ENCODE measurements at regions not wholly inside any gene's neighbourhood (a gene's known extent, or its start where the extent isn't known, plus 50 kb on each side); places are given as distances from the start of the nearest gene placed in this dataset.
A peak's percentile ranks its signal among the peaks of the same experiment; 100 is the strongest.

DNA sequence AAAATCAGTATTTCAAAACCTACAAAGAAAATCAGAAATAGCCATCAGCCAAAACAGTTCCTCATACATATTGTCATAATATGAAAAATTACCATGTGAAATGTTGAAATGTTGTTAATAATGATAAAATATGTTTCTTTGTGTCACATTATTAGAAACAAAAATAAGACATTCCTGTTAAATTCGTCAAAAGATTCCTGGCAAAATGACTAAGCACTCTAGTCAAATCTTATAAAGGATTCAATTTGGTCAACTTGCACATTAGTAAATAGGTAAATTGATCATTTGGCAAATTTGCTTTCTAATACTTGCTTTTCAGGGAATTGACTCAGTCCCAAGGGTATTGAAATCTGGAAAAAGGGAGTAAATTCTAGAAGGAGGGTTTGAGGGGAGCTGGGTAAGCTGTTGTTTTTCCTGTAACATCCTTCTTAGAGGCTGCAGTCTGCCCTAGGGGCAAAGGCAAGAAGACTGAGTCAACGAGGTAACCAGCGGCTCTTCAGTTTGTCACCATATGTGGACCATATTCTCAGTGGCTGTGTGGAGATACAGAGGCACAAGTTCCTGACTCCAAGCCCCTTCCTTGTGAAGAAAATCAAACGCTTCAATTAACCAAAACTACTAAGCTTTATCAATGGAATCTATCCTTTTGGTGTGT, 482.3 kb downstream of the TNS1 start:
- Histone ChIP-seq H3K27ac (no peak overlapping the region), H3K4me2 (no peak overlapping the region), H3K4me3 (no peak overlapping the region), H3K27me3 (no peaks in the 10 kb centered on the region), H2AFZ (no peak overlapping the region), H3K9me2 (replicated peaks; ENCODE audit: insufficient read depth) (no peaks in the 10 kb centered on the region), H4K20me1 (ENCODE audit: insufficient read depth, poor library complexity, severe bottlenecking) (no peaks in the 10 kb centered on the region), H3K79me2 (no peaks in the 10 kb centered on the region), H3K9me3 (ENCODE audit: low read depth) (no peaks in the 10 kb centered on the region), H3K36me3 (replicated peaks; ENCODE audit: insufficient read depth, low read depth) (no peaks in the 10 kb centered on the region), H3K4me1 (ENCODE audit: insufficient read depth) (no peaks in the 10 kb centered on the region)
- WGBS (ENCODE audit: low lambda C conversion rate, missing lambda C conversion rate), result 94% methylated on average over 4 of the region's 4 CpGs
- TF ChIP-seq EZH2 (IDR thresholded peaks at IDR 0.05; ENCODE audit: borderline replicate concordance), result no peak
- TF ChIP-seq, protein P1, sequence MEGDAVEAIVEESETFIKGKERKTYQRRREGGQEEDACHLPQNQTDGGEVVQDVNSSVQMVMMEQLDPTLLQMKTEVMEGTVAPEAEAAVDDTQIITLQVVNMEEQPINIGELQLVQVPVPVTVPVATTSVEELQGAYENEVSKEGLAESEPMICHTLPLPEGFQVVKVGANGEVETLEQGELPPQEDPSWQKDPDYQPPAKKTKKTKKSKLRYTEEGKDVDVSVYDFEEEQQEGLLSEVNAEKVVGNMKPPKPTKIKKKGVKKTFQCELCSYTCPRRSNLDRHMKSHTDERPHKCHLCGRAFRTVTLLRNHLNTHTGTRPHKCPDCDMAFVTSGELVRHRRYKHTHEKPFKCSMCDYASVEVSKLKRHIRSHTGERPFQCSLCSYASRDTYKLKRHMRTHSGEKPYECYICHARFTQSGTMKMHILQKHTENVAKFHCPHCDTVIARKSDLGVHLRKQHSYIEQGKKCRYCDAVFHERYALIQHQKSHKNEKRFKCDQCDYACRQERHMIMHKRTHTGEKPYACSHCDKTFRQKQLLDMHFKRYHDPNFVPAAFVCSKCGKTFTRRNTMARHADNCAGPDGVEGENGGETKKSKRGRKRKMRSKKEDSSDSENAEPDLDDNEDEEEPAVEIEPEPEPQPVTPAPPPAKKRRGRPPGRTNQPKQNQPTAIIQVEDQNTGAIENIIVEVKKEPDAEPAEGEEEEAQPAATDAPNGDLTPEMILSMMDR (IDR thresholded peaks at IDR 0.05; ENCODE audit: poor library complexity), result no peak
- TF ChIP-seq EZH2phosphoT487 (IDR thresholded peaks at IDR 0.05; ENCODE audit: low read depth, severe bottlenecking, unreplicated experiment), result no peak
- no peak for DNase-seq (ENCODE audit: low spot score)

DNA sequence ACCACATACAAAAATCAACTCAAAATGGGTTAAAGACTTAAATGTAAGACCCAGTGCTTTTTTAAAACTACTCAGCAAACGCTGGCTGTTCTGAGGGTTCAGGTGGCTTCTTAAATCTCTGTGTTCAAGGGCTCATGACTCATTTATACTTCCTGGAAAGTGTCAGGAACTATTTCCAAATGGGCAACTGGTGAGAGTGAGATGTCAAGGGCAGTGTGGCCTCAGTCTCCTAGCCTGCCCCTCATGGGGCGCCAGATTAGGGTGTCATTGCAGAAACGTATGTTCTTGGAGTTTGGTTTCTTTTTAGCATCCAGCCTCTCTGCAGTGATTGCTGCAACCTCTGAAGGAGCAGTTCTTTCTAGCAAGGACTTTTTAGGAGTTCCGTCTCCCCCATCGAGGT, 485.4 kb downstream of the TNS1 start:
- Histone ChIP-seq H3K9me3 (ENCODE audit: low read depth) (no peaks in the 10 kb centered on the region), H2AFZ (no peak overlapping the region), H3K4me3 (no peak overlapping the region), H4K20me1 (ENCODE audit: insufficient read depth, poor library complexity, severe bottlenecking) (no peaks in the 10 kb centered on the region), H3K4me1 (ENCODE audit: insufficient read depth) (peaks cover 5% of the 10 kb centered on the region), H3K27me3 (no peaks in the 10 kb centered on the region), H3K79me2 (no peaks in the 10 kb centered on the region), H3K36me3 (replicated peaks; ENCODE audit: insufficient read depth, low read depth) (no peaks in the 10 kb centered on the region), H3K4me2 (no peak overlapping the region), H3K27ac (no peak overlapping the region), H3K9me2 (replicated peaks; ENCODE audit: insufficient read depth) (no peaks in the 10 kb centered on the region)
- TF ChIP-seq, protein P1 (IDR thresholded peaks at IDR 0.05; ENCODE audit: poor library complexity), result no peak
- no peak for TF ChIP-seq EZH2 (IDR thresholded peaks at IDR 0.05; ENCODE audit: borderline replicate concordance)
- TF ChIP-seq EZH2phosphoT487 (IDR thresholded peaks at IDR 0.05; ENCODE audit: low read depth, severe bottlenecking, unreplicated experiment), result no peak
- WGBS (ENCODE audit: low lambda C conversion rate, missing lambda C conversion rate), result 73% methylated on average over 5 of the region's 5 CpGs
- DNase-seq (ENCODE audit: low spot score), result no peak

DNA sequence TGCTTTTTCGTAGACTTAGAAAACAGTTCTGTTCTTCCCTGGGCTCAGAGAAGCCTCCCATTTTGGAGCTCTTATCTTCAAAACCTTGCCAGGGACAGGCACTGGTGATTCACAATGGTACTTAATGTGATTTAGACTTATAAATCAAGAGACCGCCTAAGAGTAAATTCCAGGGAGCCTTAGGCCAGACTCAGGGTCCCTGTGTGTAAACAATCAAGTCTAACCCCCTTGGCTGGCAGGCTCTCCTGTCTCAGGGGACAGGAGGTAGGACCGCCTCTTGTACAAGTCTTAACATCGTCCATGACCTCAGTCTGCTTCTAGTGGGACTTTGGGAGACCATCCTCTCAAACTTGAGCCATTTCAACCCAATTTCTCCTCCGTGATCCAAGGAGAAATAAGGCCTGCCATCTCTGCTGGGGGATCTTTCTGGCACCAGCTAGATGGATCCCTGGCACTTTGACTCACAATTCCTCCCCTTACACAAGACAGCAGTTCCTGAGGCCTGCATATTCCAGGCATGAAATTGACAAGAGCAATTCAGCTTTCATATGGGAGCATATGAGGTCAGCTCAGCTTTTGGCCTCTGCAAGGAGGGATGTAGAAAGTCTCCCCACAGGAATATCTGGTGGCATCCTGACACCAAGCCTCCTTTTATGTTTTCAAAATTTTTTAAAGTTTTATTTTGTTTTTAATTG, 487.0 kb downstream of the TNS1 start:
- DNase-seq (ENCODE audit: low spot score), result no peak
- H3K4me1 ChIP-seq (ENCODE audit: insufficient read depth), result peaks cover 9% of the 10 kb centered on the region
- TF ChIP-seq EZH2 (IDR thresholded peaks at IDR 0.05; ENCODE audit: borderline replicate concordance), result no peak

DNA sequence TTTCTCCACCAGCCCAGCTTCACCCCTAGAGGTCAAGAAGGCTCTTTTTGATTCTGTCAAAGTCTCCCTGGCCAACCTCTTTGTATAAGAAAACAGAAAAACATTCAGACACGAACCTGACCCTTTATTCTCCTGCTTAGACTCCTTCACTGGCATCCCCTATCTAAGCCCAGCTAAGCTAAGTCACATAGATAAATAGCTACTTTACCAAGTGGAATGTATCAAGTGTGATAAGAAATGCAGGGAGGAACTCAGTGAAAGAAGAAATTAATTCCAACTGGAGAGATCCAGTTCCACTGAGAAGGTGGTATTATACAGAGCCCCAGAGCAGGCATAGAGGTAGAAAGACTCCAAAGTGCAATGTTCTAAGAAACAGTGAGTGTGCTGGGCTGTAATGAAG, 489.5 kb downstream of the TNS1 start:
- H3K4me2 ChIP-seq, result peak overlapping the region; percentile 1
- H3K79me2 ChIP-seq, result no peaks in the 10 kb centered on the region
- no peak overlapping the region for H3K27ac ChIP-seq
- no peaks in the 10 kb centered on the region for H4K20me1 ChIP-seq (ENCODE audit: insufficient read depth, poor library complexity, severe bottlenecking)
- no peak for TF ChIP-seq EZH2phosphoT487 (IDR thresholded peaks at IDR 0.05; ENCODE audit: low read depth, severe bottlenecking, unreplicated experiment)
- TF ChIP-seq, protein P1 (IDR thresholded peaks at IDR 0.05; ENCODE audit: poor library complexity), result no peak
- TF ChIP-seq EZH2 (IDR thresholded peaks at IDR 0.05; ENCODE audit: borderline replicate concordance), result no peak
- 32% methylated on average over 1 of the region's 1 CpG for WGBS (ENCODE audit: low lambda C conversion rate, missing lambda C conversion rate)
- no peaks in the 10 kb centered on the region for H3K9me2 ChIP-seq (replicated peaks; ENCODE audit: insufficient read depth)
- no peak overlapping the region for H3K4me3 ChIP-seq
- peaks cover 16% of the 10 kb centered on the region for H3K4me1 ChIP-seq (ENCODE audit: insufficient read depth)
- no peaks in the 10 kb centered on the region for H3K36me3 ChIP-seq (replicated peaks; ENCODE audit: insufficient read depth, low read depth)
- H2AFZ ChIP-seq, result no peak overlapping the region
- no peaks in the 10 kb centered on the region for H3K9me3 ChIP-seq (ENCODE audit: low read depth)
- DNase-seq (ENCODE audit: low spot score), result no peak
- no peaks in the 10 kb centered on the region for H3K27me3 ChIP-seq

More for the DNA sequence above, 487.0 kb downstream of the TNS1 start:
- no peaks in the 10 kb centered on the region for H3K79me2 ChIP-seq
- 84% methylated on average over 5 of the region's 5 CpGs for WGBS (ENCODE audit: low lambda C conversion rate, missing lambda C conversion rate)
- no peaks in the 10 kb centered on the region for H3K36me3 ChIP-seq (replicated peaks; ENCODE audit: insufficient read depth, low read depth)
- H4K20me1 ChIP-seq (ENCODE audit: insufficient read depth, poor library complexity, severe bottlenecking), result no peaks in the 10 kb centered on the region
- no peaks in the 10 kb centered on the region for H3K9me3 ChIP-seq (ENCODE audit: low read depth)
- H3K9me2 ChIP-seq (replicated peaks; ENCODE audit: insufficient read depth), result no peaks in the 10 kb centered on the region
- H3K4me3 ChIP-seq, result no peak overlapping the region
- H2AFZ ChIP-seq, result no peak overlapping the region
- H3K27me3 ChIP-seq, result no peaks in the 10 kb centered on the region
- H3K4me2 ChIP-seq, result no peak overlapping the region
- H3K27ac ChIP-seq, result no peak overlapping the region
